ENCODE measurements at regions not wholly inside any gene's neighbourhood (a gene's known extent, or its start where the extent isn't known, plus 50 kb on each side); places are given as distances from the start of the nearest gene placed in this dataset.

DNA sequence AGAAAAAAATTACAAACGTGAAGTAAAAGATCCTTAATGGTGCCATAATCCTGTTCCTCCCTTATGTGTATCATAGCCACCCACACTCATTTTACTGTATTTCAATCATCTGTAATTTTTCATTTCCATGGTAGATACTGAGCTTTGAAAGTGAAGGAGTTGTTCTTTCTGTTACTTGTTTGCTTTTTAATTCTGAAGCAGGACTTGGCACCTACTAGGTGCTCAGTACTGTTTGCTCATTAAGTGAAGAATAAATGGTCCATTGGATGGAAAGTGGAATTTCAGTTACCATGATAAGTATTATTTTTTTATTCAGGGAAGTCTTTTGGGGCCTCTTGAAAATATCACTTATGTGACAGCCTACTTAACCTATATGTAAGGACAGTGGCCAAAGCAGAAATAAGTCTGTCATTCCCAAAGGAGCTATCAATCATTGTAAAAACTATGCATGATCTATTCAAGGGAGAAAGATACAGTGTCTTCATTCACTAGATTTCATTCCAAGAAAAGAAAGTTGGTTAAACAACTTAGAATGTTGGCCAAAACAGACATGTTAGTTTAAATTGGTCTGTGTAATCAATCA, 1244.4 kb upstream of the SEL1L start:
- no peak for DNase-seq (ENCODE audit: low read depth)
- TF ChIP-seq, protein P1, sequence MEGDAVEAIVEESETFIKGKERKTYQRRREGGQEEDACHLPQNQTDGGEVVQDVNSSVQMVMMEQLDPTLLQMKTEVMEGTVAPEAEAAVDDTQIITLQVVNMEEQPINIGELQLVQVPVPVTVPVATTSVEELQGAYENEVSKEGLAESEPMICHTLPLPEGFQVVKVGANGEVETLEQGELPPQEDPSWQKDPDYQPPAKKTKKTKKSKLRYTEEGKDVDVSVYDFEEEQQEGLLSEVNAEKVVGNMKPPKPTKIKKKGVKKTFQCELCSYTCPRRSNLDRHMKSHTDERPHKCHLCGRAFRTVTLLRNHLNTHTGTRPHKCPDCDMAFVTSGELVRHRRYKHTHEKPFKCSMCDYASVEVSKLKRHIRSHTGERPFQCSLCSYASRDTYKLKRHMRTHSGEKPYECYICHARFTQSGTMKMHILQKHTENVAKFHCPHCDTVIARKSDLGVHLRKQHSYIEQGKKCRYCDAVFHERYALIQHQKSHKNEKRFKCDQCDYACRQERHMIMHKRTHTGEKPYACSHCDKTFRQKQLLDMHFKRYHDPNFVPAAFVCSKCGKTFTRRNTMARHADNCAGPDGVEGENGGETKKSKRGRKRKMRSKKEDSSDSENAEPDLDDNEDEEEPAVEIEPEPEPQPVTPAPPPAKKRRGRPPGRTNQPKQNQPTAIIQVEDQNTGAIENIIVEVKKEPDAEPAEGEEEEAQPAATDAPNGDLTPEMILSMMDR (IDR thresholded peaks at IDR 0.05; ENCODE audit: control insufficient read depth, insufficient read depth, low read depth, low read length, missing control alignments): no peak
- no peak overlapping the region for H3K4me3 ChIP-seq (ENCODE audit: control insufficient read depth, low read depth, low read length)

DNA sequence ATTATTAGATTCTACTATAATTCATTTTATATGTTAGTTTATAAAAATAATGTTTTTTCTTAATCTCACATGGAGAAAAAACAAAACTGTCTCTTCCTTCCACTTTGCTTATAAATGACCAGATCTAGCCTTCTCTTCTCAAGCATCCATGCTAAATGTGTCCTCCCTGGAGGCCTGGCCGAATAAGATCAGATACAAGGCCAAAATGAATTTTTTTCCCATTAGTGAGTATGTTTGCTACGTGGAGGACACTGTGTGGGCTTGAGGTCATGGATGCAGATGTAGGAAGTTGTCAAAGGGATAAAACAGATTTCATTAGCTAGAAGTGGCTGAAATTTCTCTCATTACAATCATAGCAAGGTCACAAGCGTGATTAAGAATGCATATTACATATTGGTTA, 1244.9 kb upstream of the SEL1L start:
- DNase-seq (ENCODE audit: low read depth): no peak
- TF ChIP-seq, protein P1 (IDR thresholded peaks at IDR 0.05; ENCODE audit: control insufficient read depth, insufficient read depth, low read depth, low read length, missing control alignments): no peak
- H3K4me3 ChIP-seq (ENCODE audit: control insufficient read depth, low read depth, low read length): no peak overlapping the region

DNA sequence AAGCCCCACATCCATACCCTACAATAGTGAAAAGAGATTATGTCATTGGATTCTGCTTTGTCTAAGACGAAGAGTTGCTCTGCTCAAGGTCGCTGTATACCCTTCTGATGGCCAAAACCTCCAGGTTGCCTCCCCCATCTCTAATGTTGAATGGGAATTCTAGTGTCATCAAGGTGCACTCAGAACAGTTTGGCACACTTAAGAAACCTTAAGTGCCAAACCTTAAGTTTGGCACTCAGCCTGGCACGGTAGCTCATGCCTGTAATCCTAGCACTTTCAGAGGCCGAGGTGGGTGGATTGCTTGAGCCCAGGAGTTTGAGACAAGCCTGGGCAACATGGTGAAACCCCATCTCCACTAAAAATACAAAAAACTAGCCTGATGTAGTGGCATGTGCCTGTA, 1245.6 kb upstream of the SEL1L start:
- TF ChIP-seq, protein P1 (IDR thresholded peaks at IDR 0.05; ENCODE audit: control insufficient read depth, insufficient read depth, low read depth, low read length, missing control alignments): no peak
- H3K4me3 ChIP-seq (ENCODE audit: control insufficient read depth, low read depth, low read length): no peak overlapping the region
- DNase-seq (ENCODE audit: low read depth): no peak

DNA sequence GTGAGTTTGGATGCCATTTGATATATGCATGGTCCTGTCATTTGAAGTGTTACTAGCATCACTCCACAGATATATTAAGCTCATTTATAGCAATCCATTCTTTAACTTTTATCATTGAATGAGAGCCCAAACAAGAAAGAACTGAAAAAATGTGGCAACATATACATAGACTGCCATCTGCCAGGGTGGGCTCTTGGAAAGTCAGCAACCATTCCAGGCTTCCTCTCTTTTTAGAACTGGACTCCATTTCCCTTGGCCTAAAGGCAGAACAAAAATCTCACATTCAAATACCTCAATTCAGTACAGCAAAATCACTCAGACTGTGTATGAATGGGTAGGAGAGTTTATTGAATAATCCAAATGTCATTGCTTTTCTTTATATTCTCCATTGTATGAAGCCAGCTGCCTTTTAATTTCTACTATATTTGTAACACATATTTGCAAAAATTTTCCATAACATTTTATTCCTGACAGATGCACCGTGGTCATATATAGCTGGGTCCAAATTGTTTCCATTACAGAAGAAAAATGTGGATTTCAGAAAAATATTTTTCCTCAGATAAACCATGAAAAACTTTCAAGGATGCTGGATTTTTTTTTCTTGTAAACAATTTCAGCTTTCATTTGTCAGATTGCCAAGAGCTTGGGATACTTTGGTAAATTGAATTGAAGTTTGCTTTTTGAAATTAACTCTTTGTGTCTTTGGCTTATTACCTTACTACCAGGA, 1252.3 kb upstream of the SEL1L start:
- TF ChIP-seq, protein P1 (IDR thresholded peaks at IDR 0.05; ENCODE audit: control insufficient read depth, insufficient read depth, low read depth, low read length, missing control alignments): no peak
- no peak overlapping the region for H3K4me3 ChIP-seq (ENCODE audit: control insufficient read depth, low read depth, low read length)
- DNase-seq (ENCODE audit: low read depth): no peak

DNA sequence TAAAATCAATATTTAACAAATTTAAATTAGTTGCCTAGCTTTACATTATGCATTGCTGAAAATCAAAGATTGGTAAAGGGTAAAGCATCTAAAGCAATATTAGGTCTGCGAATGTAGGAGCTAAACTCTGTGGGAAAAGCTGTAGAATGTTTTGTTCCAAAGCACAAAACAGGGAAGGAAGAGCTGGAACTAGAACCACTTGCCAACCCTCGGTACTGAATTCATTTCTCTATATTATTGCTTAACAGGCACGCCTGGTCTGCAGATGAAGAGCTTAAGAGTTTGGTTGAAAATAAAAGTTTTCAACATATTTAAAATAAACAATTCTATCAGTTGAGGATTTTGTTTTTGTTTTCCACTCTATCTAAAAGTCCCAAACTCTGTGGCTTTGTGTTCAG, 1252.8 kb upstream of the SEL1L start:
- TF ChIP-seq, protein P1 (IDR thresholded peaks at IDR 0.05; ENCODE audit: control insufficient read depth, insufficient read depth, low read depth, low read length, missing control alignments): no peak
- no peak overlapping the region for H3K4me3 ChIP-seq (ENCODE audit: control insufficient read depth, low read depth, low read length)
- DNase-seq (ENCODE audit: low read depth): no peak

GRCh38 chr14:82796086-82796485, 1262.4 kb upstream of the SEL1L start:
- no peak overlapping the region for H3K4me3 ChIP-seq (ENCODE audit: control insufficient read depth, low read depth, low read length)
- TF ChIP-seq, protein P1 (IDR thresholded peaks at IDR 0.05; ENCODE audit: control insufficient read depth, insufficient read depth, low read depth, low read length, missing control alignments): no peak
- no peak for DNase-seq (ENCODE audit: low read depth)
